Peyer's patch (tissue), 4 donors: ENCODE measurements at regions not wholly inside any gene's neighbourhood (a gene's known extent, or its start where the extent isn't known, plus 50 kb on each side); places are given as distances from the start of the nearest gene placed in this dataset.

Experiments used
- DNase-seq, 3 donors: peaks; one replicate each; pipeline ENCODE4 v3.0.0-alpha.2; 2017 to 2019
- H3K27ac ChIP-seq, 4 donors: fragments of 200-600 bp; sonication (generic); one replicate each; pipeline ENCODE4 v1.5.1; 2016 to 2019
- H3K27me3 ChIP-seq, 2 donors: fragments of 200-600 bp; sonication (generic); one replicate each; pipeline ENCODE4 v1.5.1; 2019
- H3K36me3 ChIP-seq, 3 donors: fragments of 200-600 bp; sonication (generic); one replicate each; pipeline ENCODE4 v1.5.1; 2016 to 2019
- H3K4me1 ChIP-seq, 4 donors: fragments of 200-600 bp; sonication (generic); one replicate each; pipeline ENCODE4 v1.5.1; 2016 to 2019
- H3K4me3 ChIP-seq, 4 donors: fragments of 200-600 bp; sonication (generic); 1 replicate in 3 of 4; 2 replicates in 1 of 4; pipeline ENCODE4 v1.5.1; 2016 to 2019; ENCODE audit warnings: mild to moderate bottlenecking in 1 of 4
- H3K9me3 ChIP-seq, 4 donors: fragments of 200-600 bp; sonication (generic); one replicate each; pipeline ENCODE4 v1.5.1; 2016 to 2019; ENCODE audit warnings: mild to moderate bottlenecking in 1 of 4
- CTCF ChIP-seq, 6 experiments: fragments of 450-650 bp in 4 of 6; fragments of 200-600 bp in 2 of 6; sonication (generic) in 1 of 6; IDR thresholded peaks; one replicate each; pipeline ENCODE4 v1.5.1; 2017 to 2019; ENCODE audit warnings: antibody characterized with exemption in 6 of 6, mild to moderate bottlenecking in 3 of 6, moderate library complexity in 1 of 6
- POLR2A ChIP-seq, 2 donors: fragments of 450-650 bp; IDR thresholded peaks; one replicate each; pipeline ENCODE4 v1.5.1; 2017; ENCODE audit warnings: antibody characterized with exemption in 2 of 2, mild to moderate bottlenecking in 2 of 2, moderate library complexity in 2 of 2

GRCh38 chr9:12988258-12988657 is 213.4 kb downstream of the LURAP1L start:
- Histone ChIP-seq H3K4me1 (no peaks in the 10 kb centered on the region), H3K27ac (no peak overlapping the region), H3K9me3 (no peaks in the 10 kb centered on the region), H3K4me3 (no peak overlapping the region), H3K27me3 (no peaks in the 10 kb centered on the region), H3K36me3 (no peaks in the 10 kb centered on the region)
- no peak for DNase-seq
- TF ChIP-seq POLR2A (IDR thresholded peaks at IDR 0.05) (no peak), CTCF (IDR thresholded peaks at IDR 0.05) (no peak)

GRCh38 chr9:12989669-12990068 is 214.8 kb downstream of the LURAP1L start:
- Histone ChIP-seq H3K27me3 (no peaks in the 10 kb centered on the region), H3K27ac (no peak overlapping the region), H3K36me3 (no peaks in the 10 kb centered on the region), H3K4me1 (no peaks in the 10 kb centered on the region), H3K9me3 (no peaks in the 10 kb centered on the region), H3K4me3 (no peak overlapping the region)
- DNase-seq, result no peak
- TF ChIP-seq CTCF (IDR thresholded peaks at IDR 0.05) (no peak), POLR2A (IDR thresholded peaks at IDR 0.05) (no peak)

GRCh38 chr9:12993466-12993865 is 218.6 kb downstream of the LURAP1L start:
- DNase-seq, result no peak
- H3K27me3 ChIP-seq, result no peaks in the 10 kb centered on the region
- no peaks in the 10 kb centered on the region for H3K36me3 ChIP-seq
- no peak overlapping the region for H3K4me3 ChIP-seq
- H3K27ac ChIP-seq, result no peak overlapping the region
- no peaks in the 10 kb centered on the region for H3K4me1 ChIP-seq
- H3K9me3 ChIP-seq, result no peaks in the 10 kb centered on the region
- TF ChIP-seq POLR2A (IDR thresholded peaks at IDR 0.05) (no peak), CTCF (IDR thresholded peaks at IDR 0.05) (no peak)

GRCh38 chr9:12997009-12997408 is 222.2 kb downstream of the LURAP1L start:
- Histone ChIP-seq H3K27me3 (no peaks in the 10 kb centered on the region), H3K4me1 (no peaks in the 10 kb centered on the region), H3K36me3 (no peaks in the 10 kb centered on the region), H3K9me3 (no peaks in the 10 kb centered on the region), H3K4me3 (no peak overlapping the region), H3K27ac (no peak overlapping the region)
- DNase-seq, result no peak
- TF ChIP-seq CTCF (IDR thresholded peaks at IDR 0.05), result no peak

- no peaks in the 10 kb centered on the region for H3K9me3 ChIP-seq
- no peak overlapping the region for H3K27ac ChIP-seq
- no peak for TF ChIP-seq POLR2A (IDR thresholded peaks at IDR 0.05)
- no peak for TF ChIP-seq CTCF (IDR thresholded peaks at IDR 0.05)
- no peak for DNase-seq
- no peak overlapping the region for H3K4me3 ChIP-seq
- H3K27me3 ChIP-seq, result no peaks in the 10 kb centered on the region
- H3K36me3 ChIP-seq, result no peaks in the 10 kb centered on the region
- no peaks in the 10 kb centered on the region for H3K4me1 ChIP-seq
Observed at GRCh38 chr9:13001989-13002580, 227.3 kb downstream of the LURAP1L start.

- Histone ChIP-seq H3K27ac (no peak overlapping the region), H3K4me3 (no peak overlapping the region)
- no peak for TF ChIP-seq POLR2A (IDR thresholded peaks at IDR 0.05)
- no peak for TF ChIP-seq CTCF (IDR thresholded peaks at IDR 0.05)
Observed at GRCh38 chr9:13002740-13003139, 227.9 kb downstream of the LURAP1L start.

More at GRCh38 chr9:13002740-13003139, 227.9 kb downstream of the LURAP1L start:
- H3K4me1 ChIP-seq, result no peaks in the 10 kb centered on the region
- H3K9me3 ChIP-seq, result no peaks in the 10 kb centered on the region
- DNase-seq, result no peak
- no peaks in the 10 kb centered on the region for H3K36me3 ChIP-seq
- no peaks in the 10 kb centered on the region for H3K27me3 ChIP-seq
